Liver (tissue), 7 donors: ENCODE measurements at regions not wholly inside any gene's neighbourhood (a gene's known extent, or its start where the extent isn't known, plus 50 kb on each side); places are given as distances from the start of the nearest gene placed in this dataset.

Source experiments
- DNase-seq: peaks from one replicate; pipeline ENCODE4 v3.0.0-alpha.2; 2017; ENCODE audit warnings: low spot score
- H3K27ac ChIP-seq, 2 donors: one replicate each; pipeline ENCODE4 v1.7.0; 2013; ENCODE audit warnings: inconsistent platforms in 2 of 2, low read length in 2 of 2, control low read depth in 1 of 2, low read depth in 1 of 2, mild to moderate bottlenecking in 1 of 2
- H3K27me3 ChIP-seq, 4 donors: one replicate each; pipeline versions ENCODE4 v1.6.1 to v1.7.0; 2013; ENCODE audit warnings: low read length in 3 of 4, inconsistent platforms in 1 of 4, mild to moderate bottlenecking in 1 of 4, moderate library complexity in 1 of 4; ENCODE audit not compliant: control insufficient read depth in 4 of 4, insufficient read depth in 4 of 4
- H3K36me3 ChIP-seq, 4 donors: one replicate each; pipeline versions ENCODE4 v1.6.1 to v1.7.0; 2013; ENCODE audit warnings: low read length in 3 of 4, mild to moderate bottlenecking in 3 of 4, low read depth in 1 of 4, moderate library complexity in 1 of 4; ENCODE audit not compliant: control insufficient read depth in 4 of 4, insufficient read depth in 3 of 4
- H3K4me1 ChIP-seq, 4 donors: one replicate each; pipeline versions ENCODE4 v1.6.1 to v1.7.0; 2013; ENCODE audit warnings: low read length in 3 of 4, mild to moderate bottlenecking in 3 of 4, moderate library complexity in 1 of 4; ENCODE audit not compliant: control insufficient read depth in 4 of 4, insufficient read depth in 4 of 4
- H3K4me3 ChIP-seq, 3 donors: one replicate each; pipeline versions ENCODE4 v1.6.1 to v1.7.0; 2013; ENCODE audit warnings: low read length in 3 of 3, control low read depth in 1 of 3, low read depth in 1 of 3, mild to moderate bottlenecking in 1 of 3
- H3K9ac ChIP-seq, 2 donors: one replicate each; pipeline ENCODE4 v1.7.0; 2013; ENCODE audit warnings: low read length in 2 of 2, mild to moderate bottlenecking in 2 of 2, moderate library complexity in 2 of 2, control low read depth in 1 of 2, low read depth in 1 of 2
- H3K9me3 ChIP-seq, 4 donors: one replicate each; pipeline versions ENCODE4 v1.6.1 to v1.7.0; 2013; ENCODE audit warnings: low read length in 3 of 4; ENCODE audit not compliant: control insufficient read depth in 4 of 4
- ATF3 ChIP-seq: IDR thresholded peaks from 2 replicates; pipeline ENCODE4 v1.6.1; 2016; ENCODE audit warnings: antibody characterized with exemption
- EGR1 ChIP-seq, 2 donors: IDR thresholded peaks; 2 replicates each; pipeline ENCODE4 v1.6.1; 2016 to 2018; ENCODE audit warnings: antibody characterized with exemption in 2 of 2, low read depth in 2 of 2
- FOXA1 ChIP-seq: IDR thresholded peaks from 2 replicates; pipeline ENCODE4 v1.6.1; 2016; ENCODE audit warnings: antibody characterized with exemption
- FOXA2 ChIP-seq: IDR thresholded peaks from 2 replicates; pipeline ENCODE4 v1.6.1; 2016; ENCODE audit warnings: antibody characterized with exemption
- GABPA ChIP-seq, 2 donors: IDR thresholded peaks in 1 of 2; conservative IDR thresholded peaks in 1 of 2; 2 replicates each; pipeline ENCODE4 v1.6.1; 2016; ENCODE audit warnings: antibody characterized with exemption in 2 of 2, mild to moderate bottlenecking in 1 of 2, moderate library complexity in 1 of 2
- HNF4A ChIP-seq, 2 donors: conservative IDR thresholded peaks; 2 replicates each; pipeline ENCODE4 v1.6.1; 2016; ENCODE audit warnings: antibody characterized with exemption in 2 of 2, mild to moderate bottlenecking in 2 of 2
- HNF4G ChIP-seq: IDR thresholded peaks from 2 replicates; pipeline ENCODE4 v1.6.1; 2016; ENCODE audit warnings: antibody characterized with exemption
- JUND ChIP-seq, 2 donors: IDR thresholded peaks; 2 replicates each; pipeline ENCODE4 v1.6.1; 2016; ENCODE audit warnings: antibody characterized with exemption in 2 of 2
- MAX ChIP-seq: IDR thresholded peaks from 2 replicates; pipeline ENCODE4 v1.6.1; 2016; ENCODE audit warnings: antibody characterized with exemption
- NR2F2 ChIP-seq: IDR thresholded peaks from 2 replicates; pipeline ENCODE4 v1.6.1; 2016; ENCODE audit warnings: antibody characterized with exemption
- RAD21 ChIP-seq, 2 donors: IDR thresholded peaks; 2 replicates each; pipeline ENCODE4 v1.6.1; 2016; ENCODE audit warnings: antibody characterized with exemption in 2 of 2, mild to moderate bottlenecking in 2 of 2
- REST ChIP-seq: IDR thresholded peaks from 2 replicates; pipeline ENCODE4 v1.6.1; 2016; ENCODE audit warnings: antibody characterized with exemption, mild to moderate bottlenecking
- RXRA ChIP-seq, 2 donors: IDR thresholded peaks; 2 replicates each; pipeline ENCODE4 v1.6.1; 2017 to 2018; ENCODE audit warnings: antibody characterized with exemption in 2 of 2, mild to moderate bottlenecking in 1 of 2
- SP1 ChIP-seq: IDR thresholded peaks from 2 replicates; pipeline ENCODE4 v1.6.1; 2018; ENCODE audit warnings: antibody characterized with exemption, mild to moderate bottlenecking
- TAF1 ChIP-seq: conservative IDR thresholded peaks from 2 replicates; pipeline ENCODE4 v1.6.1; 2016; ENCODE audit warnings: antibody characterized with exemption, mild to moderate bottlenecking
- YY1 ChIP-seq: IDR thresholded peaks from 2 replicates; pipeline ENCODE4 v1.6.1; 2016; ENCODE audit warnings: antibody characterized with exemption, mild to moderate bottlenecking
- ZBTB33 ChIP-seq: IDR thresholded peaks from 2 replicates; pipeline ENCODE4 v1.6.1; 2016; ENCODE audit warnings: antibody characterized with exemption
- WGBS: extraction: QIAGEN DNeasy Blood & Tissue Kit; methylation state at CpG from one replicate; pipeline ENCODE4 v1.1.7; 2013; 5-methylcytosine and 5-hydroxymethylcytosine counted together
- donor health status: healthy.
- donor health status: healthy.
- donor health status: healthy.
- donor health status: healthy.

- TF ChIP-seq REST (no peak), SP1 (no peak), FOXA1 (no peak), NR2F2 (no peak), HNF4G (no peak), ZBTB33 (no peak), FOXA2 (no peak), RXRA (IDR thresholded peaks at IDR 0.05) (no peak)
- H3K27ac ChIP-seq = no peak overlapping the region
- no peaks in the 10 kb centered on the region for H3K36me3 ChIP-seq
- H3K4me3 ChIP-seq = no peak overlapping the region
- DNase-seq = no peak
- no peaks in the 10 kb centered on the region for H3K4me1 ChIP-seq
- no peaks in the 10 kb centered on the region for H3K9me3 ChIP-seq
- H3K9ac ChIP-seq = no peak overlapping the region
- 82% methylated on average over 2 of the region's 2 CpGs for WGBS
- H3K27me3 ChIP-seq = no peaks in the 10 kb centered on the region
Measured at GRCh38 chr4:176608346-176608745, 184.4 kb downstream of the VEGFC start.

- Histone ChIP-seq H3K27me3 (no peaks in the 10 kb centered on the region), H3K4me3 (no peak overlapping the region), H3K9ac (no peak overlapping the region), H3K9me3 (no peaks in the 10 kb centered on the region), H3K27ac (no peak overlapping the region), H3K4me1 (no peaks in the 10 kb centered on the region), H3K36me3 (no peaks in the 10 kb centered on the region)
- no peak for DNase-seq
- WGBS = 52% methylated on average over 2 of the region's 2 CpGs
- TF ChIP-seq ATF3 (no peak), RAD21 (IDR thresholded peaks at IDR 0.05) (no peak), JUND (IDR thresholded peaks at IDR 0.05) (no peak), SP1 (no peak), MAX (no peak), HNF4A (conservative IDR thresholded peaks at IDR 0.05) (no peak), YY1 (no peak), TAF1 (no peak), NR2F2 (no peak), GABPA (IDR thresholded peaks at IDR 0.05 in 1 of 2, conservative IDR thresholded peaks at IDR 0.05 in 1 of 2) (no peak), EGR1 (IDR thresholded peaks at IDR 0.05; ENCODE audit: low read depth in 2 of 2) (no peak), HNF4G (no peak), FOXA1 (no peak), REST (no peak), FOXA2 (no peak), ZBTB33 (no peak), RXRA (IDR thresholded peaks at IDR 0.05) (no peak)
Measured at GRCh38 chr4:176610594-176610993, 182.1 kb downstream of the VEGFC start.
